Esophagus (tissue), 2 donors: ENCODE measurements at regions not wholly inside any gene's neighbourhood (a gene's known extent, or its start where the extent isn't known, plus 50 kb on each side); places are given as distances from the start of the nearest gene placed in this dataset.

Experiments
- H3K27ac ChIP-seq, 2 donors: one replicate each; pipeline ENCODE4 v1.5.1; 2013; ENCODE audit warnings: low read depth in 2 of 2, mild to moderate bottlenecking in 2 of 2, inconsistent platforms in 1 of 2, low read length in 1 of 2, moderate library complexity in 1 of 2
- H3K27me3 ChIP-seq, 2 donors: one replicate each; pipeline ENCODE4 v1.6.1; 2013; ENCODE audit warnings: low read length in 2 of 2, control low read depth in 1 of 2, mild to moderate bottlenecking in 1 of 2; ENCODE audit not compliant: insufficient read depth in 2 of 2, control insufficient read depth in 1 of 2
- H3K36me3 ChIP-seq, 2 donors: one replicate each; pipeline ENCODE4 v1.6.1; 2013; ENCODE audit warnings: low read length in 1 of 2; ENCODE audit not compliant: control insufficient read depth in 2 of 2, insufficient read depth in 2 of 2
- H3K4me1 ChIP-seq, 2 donors: one replicate each; pipeline ENCODE4 v1.6.1; 2013; ENCODE audit warnings: low read length in 1 of 2; ENCODE audit not compliant: control insufficient read depth in 2 of 2, insufficient read depth in 2 of 2
- H3K4me3 ChIP-seq, 2 donors: one replicate each; pipeline ENCODE4 v1.5.1; 2013; ENCODE audit warnings: low read length in 2 of 2, mild to moderate bottlenecking in 2 of 2, low read depth in 1 of 2, moderate library complexity in 1 of 2
- H3K9me3 ChIP-seq, 2 donors: one replicate each; pipeline ENCODE4 v1.6.1; 2013; ENCODE audit warnings: mild to moderate bottlenecking in 2 of 2, low read depth in 1 of 2, low read length in 1 of 2, moderate library complexity in 1 of 2; ENCODE audit not compliant: control insufficient read depth in 2 of 2, insufficient read depth in 1 of 2
- WGBS, 2 donors: extraction: QIAGEN DNeasy Blood & Tissue Kit; methylation state at CpG; one replicate each; pipeline ENCODE4 v1.1.7; 2013; 5-methylcytosine and 5-hydroxymethylcytosine counted together
- donor health status: healthy with polysubstance abuse.
- donor health status: Bipolar disorder and iron deficiency.

GRCh38 chr3:127141921-127142730 is 50.8 kb upstream of the PRR23E start:
- WGBS, 2 donors = 35 to 44% methylated on average over 19 of the region's 19 CpGs
- Histone ChIP-seq H3K27ac (no peak overlapping the region), H3K27me3 (no peaks in the 10 kb centered on the region), H3K4me3 (no peak overlapping the region), H3K9me3 (peaks cover 0 to 7% of the 10 kb centered on the region in 2 donors), H3K36me3 (no peaks in the 10 kb centered on the region), H3K4me1 (peaks cover 0 to 6% of the 10 kb centered on the region in 2 donors)
